ENCODE measurements at regions not wholly inside any gene's neighbourhood (a gene's known extent, or its start where the extent isn't known, plus 50 kb on each side); places are given as distances from the start of the nearest gene placed in this dataset.
"Not testable (repeated sequence)": the region's sequence is repeated elsewhere in the genome, so short reads cannot be mapped to it uniquely, and the experiment has no call there.

- not testable (repeated sequence) for TF ChIP-seq HDGF (IDR thresholded peaks at IDR 0.05; ENCODE audit: borderline replicate concordance); ELF4 (IDR thresholded peaks at IDR 0.05); SP1 (IDR thresholded peaks at IDR 0.05); NFRKB (IDR thresholded peaks at IDR 0.05); SUZ12 (IDR thresholded peaks at IDR 0.05)
These were observed 1673.5 kb downstream of the SPATA31A7 start for GRCh38 chr9:62863319-62863718.
